Type B pancreatic cell (in vitro differentiated cells): ENCODE measurements at regions not wholly inside any gene's neighbourhood (a gene's known extent, or its start where the extent isn't known, plus 50 kb on each side); places are given as distances from the start of the nearest gene placed in this dataset.

ENCODE experiments used
- DNase-seq: peaks from one replicate; pipeline ENCODE4 v3.0.0; 2021; ENCODE audit warnings: mixed read lengths; ENCODE audit not compliant: unreplicated experiment; ENCODE audit errors: extremely low spot score
- H3K27ac Mint-ChIP-seq: 2 replicates; pipeline ENCODE4 v1.8.0; 2021; ENCODE audit warnings: mild to moderate bottlenecking, mixed read lengths
- H3K27me3 Mint-ChIP-seq: 2 replicates; pipeline ENCODE4 v1.8.0; 2021; ENCODE audit warnings: mixed read lengths
- H3K36me3 Mint-ChIP-seq: 2 replicates; pipeline ENCODE4 v1.8.0; 2021; ENCODE audit warnings: mixed read lengths
- H3K4me1 Mint-ChIP-seq: one replicate; pipeline ENCODE4 v1.8.0; 2021; ENCODE audit warnings: mixed read lengths; ENCODE audit not compliant: unreplicated experiment
- H3K4me3 Mint-ChIP-seq: 2 replicates; pipeline ENCODE4 v1.8.0; 2021; ENCODE audit warnings: mild to moderate bottlenecking, mixed read lengths
- H3K9me3 Mint-ChIP-seq: 2 replicates; pipeline ENCODE4 v1.8.0; 2021; ENCODE audit warnings: mixed read lengths
- CTCF ChIP-seq: fragments of 200-600 bp; sonication (generic); conservative IDR thresholded peaks from 2 replicates; pipeline ENCODE4 v1.5.0; 2021; ENCODE audit warnings: antibody characterized with exemption, mild to moderate bottlenecking

- Mint-ChIP-seq H3K36me3 (no peaks in the 10 kb centered on the region), H3K27ac (no peak overlapping the region), H3K9me3 (no peaks in the 10 kb centered on the region), H3K4me3 (no peak overlapping the region), H3K4me1 (no peaks in the 10 kb centered on the region), H3K27me3 (no peaks in the 10 kb centered on the region)
- no peak for TF ChIP-seq CTCF
- DNase-seq: no peak
These were observed 666.9 kb downstream of the NXPH1 start for GRCh38 chr7:9100289-9100688.

GRCh38 chr7:9102846-9103245 lies 669.4 kb downstream of the NXPH1 start:
- H3K27me3 Mint-ChIP-seq: no peaks in the 10 kb centered on the region
- H3K4me1 Mint-ChIP-seq: no peaks in the 10 kb centered on the region
- H3K27ac Mint-ChIP-seq: no peak overlapping the region

GRCh38 chr7:9106747-9107146 lies 673.3 kb downstream of the NXPH1 start:
- H3K27me3 Mint-ChIP-seq: no peaks in the 10 kb centered on the region
- H3K4me1 Mint-ChIP-seq: no peaks in the 10 kb centered on the region
- no peak overlapping the region for H3K27ac Mint-ChIP-seq
- no peak overlapping the region for H3K4me3 Mint-ChIP-seq
- DNase-seq: no peak
- no peak for TF ChIP-seq CTCF
- no peaks in the 10 kb centered on the region for H3K36me3 Mint-ChIP-seq
- H3K9me3 Mint-ChIP-seq: no peaks in the 10 kb centered on the region

More at GRCh38 chr7:9102846-9103245, 669.4 kb downstream of the NXPH1 start:
- Mint-ChIP-seq H3K36me3 (no peaks in the 10 kb centered on the region), H3K4me3 (no peak overlapping the region), H3K9me3 (no peaks in the 10 kb centered on the region)
- TF ChIP-seq CTCF: no peak
- DNase-seq: no peak

DNA sequence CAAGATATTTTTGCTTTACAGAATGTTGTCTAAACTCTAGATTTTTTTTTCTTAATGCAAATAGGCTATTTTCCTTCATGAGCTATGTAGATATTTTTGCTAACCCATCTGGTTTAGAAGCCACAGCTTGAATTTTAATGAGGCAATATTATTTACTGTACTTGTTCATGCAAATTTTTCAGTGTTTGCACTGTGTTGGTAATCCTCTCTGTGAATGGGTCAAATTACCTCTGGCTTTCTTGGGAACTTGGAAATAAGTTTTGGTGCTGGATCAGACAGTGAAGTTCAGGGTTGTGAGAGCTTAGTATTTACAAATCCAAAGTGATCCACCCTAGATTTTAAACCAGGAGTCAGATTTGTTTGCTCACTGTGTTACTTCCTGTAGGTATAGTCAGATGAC lies 686.9 kb downstream of the NXPH1 start:
- H3K36me3 Mint-ChIP-seq: no peaks in the 10 kb centered on the region
- H3K27ac Mint-ChIP-seq: no peak overlapping the region
- H3K4me1 Mint-ChIP-seq: no peaks in the 10 kb centered on the region
- no peak for TF ChIP-seq CTCF
- no peaks in the 10 kb centered on the region for H3K9me3 Mint-ChIP-seq
- no peak overlapping the region for H3K4me3 Mint-ChIP-seq
- H3K27me3 Mint-ChIP-seq: no peaks in the 10 kb centered on the region
- no peak for DNase-seq

DNA sequence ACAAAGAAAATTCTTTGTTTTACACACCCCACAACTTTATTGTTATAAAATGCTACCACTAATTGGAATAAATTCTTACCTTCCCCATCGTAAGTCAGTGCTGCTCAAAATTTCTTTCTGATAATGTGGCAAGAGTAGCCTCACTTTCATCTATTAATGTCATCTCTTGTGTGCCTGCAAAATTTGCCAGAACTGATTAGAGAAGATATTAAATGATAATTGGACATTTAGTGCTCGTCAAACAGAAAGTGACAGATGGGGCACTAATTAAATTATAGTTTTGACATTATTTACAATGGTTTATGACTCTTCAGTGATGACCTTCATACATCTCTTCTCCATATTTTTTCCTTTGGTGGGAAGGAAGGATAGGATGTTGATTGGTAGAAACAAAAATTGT lies 690.9 kb downstream of the NXPH1 start:
- H3K4me1 Mint-ChIP-seq: no peaks in the 10 kb centered on the region
- no peak overlapping the region for H3K4me3 Mint-ChIP-seq
- no peaks in the 10 kb centered on the region for H3K36me3 Mint-ChIP-seq
- no peak for DNase-seq
- no peak overlapping the region for H3K27ac Mint-ChIP-seq
- H3K27me3 Mint-ChIP-seq: no peaks in the 10 kb centered on the region
- no peak for TF ChIP-seq CTCF
- no peaks in the 10 kb centered on the region for H3K9me3 Mint-ChIP-seq

- no peak overlapping the region for H3K27ac Mint-ChIP-seq
- no peaks in the 10 kb centered on the region for H3K36me3 Mint-ChIP-seq
- TF ChIP-seq CTCF: no peak
- no peak overlapping the region for H3K4me3 Mint-ChIP-seq
- no peaks in the 10 kb centered on the region for H3K9me3 Mint-ChIP-seq
- no peak for DNase-seq
- H3K27me3 Mint-ChIP-seq: no peaks in the 10 kb centered on the region
- H3K4me1 Mint-ChIP-seq: no peaks in the 10 kb centered on the region
These were observed 691.8 kb downstream of the NXPH1 start for GRCh38 chr7:9125246-9125645.
